SK-N-SH (cell line): ENCODE measurements at regions not wholly inside any gene's neighbourhood (a gene's known extent, or its start where the extent isn't known, plus 50 kb on each side); places are given as distances from the start of the nearest gene placed in this dataset.

Source experiments
- CTCF ChIA-PET: fragments of 300-600, 350-600 bp; formaldehyde crosslinking; extraction: SDS; loops from one replicate; lab custom pipeline; 2021; lab: Yijun Ruan, JAX
- POLR2A ChIA-PET: fragments of 350-600 bp; sonication (Branson Sonifier 250); formaldehyde crosslinking; extraction: SDS; loops from one replicate; lab custom pipeline; 2020; ENCODE audit warnings: antibody characterized with exemption, inconsistent platforms; lab: Yijun Ruan, JAX
- DNase-seq: peaks from one replicate; pipeline ENCODE4 v3.0.0; 2012
- H2AFZ ChIP-seq: fragments of 200-600 bp; sonication (generic); 2 replicates; pipeline ENCODE4 v1.8.1; 2016; ENCODE audit warnings: antibody characterized with exemption, mild to moderate bottlenecking, low read depth
- H3F3A ChIP-seq: fragments of 200-600 bp; sonication (generic); replicated peaks from 2 replicates; pipeline ENCODE3; 2016; ENCODE audit warnings: antibody characterized with exemption, mild to moderate bottlenecking; ENCODE audit not compliant: insufficient read depth
- H3K27ac ChIP-seq, 2 experiments: fragments of 200-500 bp in 1 of 2; fragments of 200-600 bp in 1 of 2; sonication (Bioruptor generic) in 1 of 2; sonication (generic), shearing (Covaris generic) in 1 of 2; 2 replicates each; pipeline versions ENCODE4 v1.5.1 to v1.6.1; 2014 to 2016; ENCODE audit warnings: low read depth in 2 of 2, inconsistent platforms in 1 of 2, low read length in 1 of 2, mild to moderate bottlenecking in 1 of 2, mixed read lengths in 1 of 2
- H3K27me3 ChIP-seq: fragments of 200-600 bp; sonication (generic), shearing (Covaris generic); 2 replicates; pipeline ENCODE4 v1.6.1; 2016; ENCODE audit warnings: mixed run types; ENCODE audit not compliant: insufficient read depth
- H3K36me3 ChIP-seq, 2 experiments: fragments of 200-500 bp in 1 of 2; fragments of 200-600 bp in 1 of 2; sonication (Bioruptor generic) in 1 of 2; sonication (generic) in 1 of 2; replicated peaks in 1 of 2; 2 replicates each; pipeline versions ENCODE3 to v1.5.1; 2014 to 2016; ENCODE audit warnings: low read length in 1 of 2, mild to moderate bottlenecking in 1 of 2; ENCODE audit not compliant: insufficient read depth in 2 of 2, control insufficient read depth in 1 of 2
- H3K4me1 ChIP-seq, 2 experiments: fragments of 200-500 bp in 1 of 2; fragments of 200-600 bp in 1 of 2; sonication (Bioruptor generic) in 1 of 2; sonication (generic), shearing (Covaris generic) in 1 of 2; 2 replicates each; pipeline versions ENCODE4 v1.5.1 to v1.6.1; 2014 to 2016; ENCODE audit warnings: low read depth in 1 of 2, low read length in 1 of 2, mixed run types in 1 of 2; ENCODE audit not compliant: insufficient read depth in 2 of 2, control insufficient read depth in 1 of 2
- H3K4me2 ChIP-seq: fragments of 200-600 bp; sonication (generic), shearing (Covaris generic); 2 replicates; pipeline ENCODE4 v1.6.1; 2017; ENCODE audit warnings: mixed run types
- H3K4me3 ChIP-seq, 2 experiments: fragments of 200-500 bp in 1 of 2; fragments of 200-600 bp in 1 of 2; sonication (Bioruptor generic) in 1 of 2; sonication (generic), shearing (Covaris generic) in 1 of 2; 2 replicates each; pipeline versions ENCODE4 v1.5.1 to v1.8.1; 2014 to 2016; ENCODE audit warnings: low read depth in 2 of 2, inconsistent platforms in 1 of 2, low read length in 1 of 2, mild to moderate bottlenecking in 1 of 2, mixed read lengths in 1 of 2, moderate library complexity in 1 of 2
- H3K79me2 ChIP-seq: fragments of 200-600 bp; sonication (generic); 2 replicates; pipeline ENCODE4 v1.8.1; 2017; ENCODE audit warnings: mild to moderate bottlenecking; ENCODE audit not compliant: insufficient read depth
- H3K9ac ChIP-seq: fragments of 200-600 bp; sonication (generic); 2 replicates; pipeline ENCODE4 v1.6.1; 2017; ENCODE audit warnings: mixed run types
- H3K9me2 ChIP-seq: fragments of 200-600 bp; sonication (generic); 2 replicates; pipeline ENCODE4 v1.6.1; 2017; ENCODE audit warnings: mixed run types
- H3K9me3 ChIP-seq: fragments of 200-600 bp; sonication (generic); 2 replicates; pipeline ENCODE4 v1.6.1; 2017; ENCODE audit warnings: mixed run types, mild to moderate bottlenecking, moderate library complexity
- H4K20me1 ChIP-seq: fragments of 200-600 bp; sonication (generic); 2 replicates; pipeline ENCODE4 v1.6.1; 2017; ENCODE audit warnings: mild to moderate bottlenecking, mixed run types; ENCODE audit not compliant: insufficient read depth
- CHD2 ChIP-seq: fragments of 150-350 bp; IDR thresholded peaks from 2 replicates; pipeline ENCODE4 v1.6.1; 2018; ENCODE audit warnings: low read length; ENCODE audit not compliant: partially characterized antibody
- ELF1 ChIP-seq: IDR thresholded peaks from 2 replicates; pipeline ENCODE4 v1.4.0; 2012
- EZH2phosphoT487 ChIP-seq: fragments of 200-600 bp; sonication (generic); IDR thresholded peaks from 2 replicates; pipeline ENCODE4 v1.6.1; 2017; ENCODE audit warnings: low read depth, mixed run types, mild to moderate bottlenecking, antibody characterized with exemption, moderate library complexity, borderline replicate concordance
- FOXM1 ChIP-seq: IDR thresholded peaks from 2 replicates; pipeline ENCODE4 v1.4.0; 2012; ENCODE audit warnings: low read depth, mild to moderate bottlenecking
- GABPA ChIP-seq: IDR thresholded peaks from 2 replicates; pipeline ENCODE4 v1.4.0; 2012; ENCODE audit warnings: low read depth, mild to moderate bottlenecking
- GATA2 ChIP-seq: sonication (generic); formaldehyde crosslinking; IDR thresholded peaks from 2 replicates; pipeline ENCODE4 v1.5.0; 2020; ENCODE audit warnings: mild to moderate bottlenecking, missing genetic modification reagents
- IRF3 ChIP-seq: fragments of 150-350 bp; IDR thresholded peaks from 2 replicates; pipeline ENCODE4 v1.6.1; 2016; ENCODE audit warnings: mild to moderate bottlenecking, low read depth, low read length
- JUND ChIP-seq: IDR thresholded peaks from 2 replicates; pipeline ENCODE4 v1.4.0; 2012
- MEF2A ChIP-seq: IDR thresholded peaks from 2 replicates; pipeline ENCODE4 v1.4.0; 2012; ENCODE audit warnings: low read depth, borderline replicate concordance
- MXI1 ChIP-seq: IDR thresholded peaks from 2 replicates; pipeline ENCODE4 v1.6.1; 2012; ENCODE audit warnings: mild to moderate bottlenecking, low read depth, low read length, improper control_type of control experiment
- NFIC ChIP-seq: IDR thresholded peaks from 2 replicates; pipeline ENCODE4 v1.4.0; 2012; ENCODE audit warnings: borderline replicate concordance
- NRF1 ChIP-seq: IDR thresholded peaks from 2 replicates; pipeline ENCODE4 v1.6.1; 2012; ENCODE audit warnings: low read depth, mild to moderate bottlenecking, low read length
- RAD21 ChIP-seq: IDR thresholded peaks from 2 replicates; pipeline ENCODE4 v1.6.1; 2012; ENCODE audit warnings: mild to moderate bottlenecking, low read length
- SMC3 ChIP-seq: IDR thresholded peaks from 2 replicates; pipeline ENCODE4 v1.6.1; 2012; ENCODE audit warnings: low read depth, low read length, improper control_type of control experiment
- TCF12 ChIP-seq: IDR thresholded peaks from 2 replicates; pipeline ENCODE4 v1.4.0; 2012
- TEAD4 ChIP-seq: IDR thresholded peaks from 2 replicates; pipeline ENCODE4 v1.4.0; 2012; ENCODE audit warnings: mild to moderate bottlenecking, borderline replicate concordance; ENCODE audit not compliant: insufficient read depth
- YY1 ChIP-seq: IDR thresholded peaks from 2 replicates; pipeline ENCODE4 v1.4.0; 2012; ENCODE audit warnings: low read depth, mild to moderate bottlenecking
- WGBS: methylation state at CpG from one replicate; pipeline ENCODE4 v1.1.6; 2017; ENCODE audit warnings: low lambda C conversion rate; 5-methylcytosine and 5-hydroxymethylcytosine counted together
- TF ChIP-seq, protein P1 (sequence below): IDR thresholded peaks from 2 replicates; pipeline ENCODE4 v1.4.0; 2012; ENCODE audit warnings: low read depth
- TF ChIP-seq, protein P2 (sequence below): IDR thresholded peaks from 2 replicates; pipeline ENCODE4 v1.4.0; 2012; ENCODE audit warnings: low read depth, borderline replicate concordance
- TF ChIP-seq, protein P3 (sequence below): fragments of 200-600 bp; sonication (generic); IDR thresholded peaks from 2 replicates; pipeline ENCODE4 v1.6.1; 2017; ENCODE audit warnings: antibody characterized with exemption, mild to moderate bottlenecking, moderate library complexity

- Histone ChIP-seq H3K4me3 (no peak overlapping the region), H3K36me3 (no peaks in the 10 kb centered on the region), H3K27me3 (no peaks in the 10 kb centered on the region; the same call in 1 of the 2 replicates), H3K4me1 (no peaks in the 10 kb centered on the region), H3K9me3 (no peaks in the 10 kb centered on the region), H3K9me2 (no peaks in the 10 kb centered on the region), H4K20me1 (no peaks in the 10 kb centered on the region), H3K9ac (no peak overlapping the region), H3K27ac (no peak overlapping the region), H3K79me2 (no peaks in the 10 kb centered on the region), H2AFZ (no peak overlapping the region), H3K4me2 (no peak overlapping the region), H3F3A (no peaks in the 10 kb centered on the region)
- TF ChIP-seq TCF12 (no peak), JUND (no peak), YY1 (no peak), GABPA (no peak), MXI1 (no peak), NRF1 (no peak), IRF3 (no peak), FOXM1 (no peak), EZH2phosphoT487 (no peak), NFIC (no peak), SMC3 (no peak), RAD21 (no peak), TEAD4 (no peak), GATA2 (CRISPR knock-in tag) (no peak), CHD2 (no peak), ELF1 (no peak), MEF2A (no peak)
- TF ChIP-seq, protein P1, sequence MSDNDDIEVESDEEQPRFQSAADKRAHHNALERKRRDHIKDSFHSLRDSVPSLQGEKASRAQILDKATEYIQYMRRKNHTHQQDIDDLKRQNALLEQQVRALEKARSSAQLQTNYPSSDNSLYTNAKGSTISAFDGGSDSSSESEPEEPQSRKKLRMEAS, result no peak
- TF ChIP-seq, protein P2, sequence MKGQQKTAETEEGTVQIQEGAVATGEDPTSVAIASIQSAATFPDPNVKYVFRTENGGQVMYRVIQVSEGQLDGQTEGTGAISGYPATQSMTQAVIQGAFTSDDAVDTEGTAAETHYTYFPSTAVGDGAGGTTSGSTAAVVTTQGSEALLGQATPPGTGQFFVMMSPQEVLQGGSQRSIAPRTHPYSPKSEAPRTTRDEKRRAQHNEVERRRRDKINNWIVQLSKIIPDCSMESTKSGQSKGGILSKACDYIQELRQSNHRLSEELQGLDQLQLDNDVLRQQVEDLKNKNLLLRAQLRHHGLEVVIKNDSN, result no peak
- TF ChIP-seq, protein P3, sequence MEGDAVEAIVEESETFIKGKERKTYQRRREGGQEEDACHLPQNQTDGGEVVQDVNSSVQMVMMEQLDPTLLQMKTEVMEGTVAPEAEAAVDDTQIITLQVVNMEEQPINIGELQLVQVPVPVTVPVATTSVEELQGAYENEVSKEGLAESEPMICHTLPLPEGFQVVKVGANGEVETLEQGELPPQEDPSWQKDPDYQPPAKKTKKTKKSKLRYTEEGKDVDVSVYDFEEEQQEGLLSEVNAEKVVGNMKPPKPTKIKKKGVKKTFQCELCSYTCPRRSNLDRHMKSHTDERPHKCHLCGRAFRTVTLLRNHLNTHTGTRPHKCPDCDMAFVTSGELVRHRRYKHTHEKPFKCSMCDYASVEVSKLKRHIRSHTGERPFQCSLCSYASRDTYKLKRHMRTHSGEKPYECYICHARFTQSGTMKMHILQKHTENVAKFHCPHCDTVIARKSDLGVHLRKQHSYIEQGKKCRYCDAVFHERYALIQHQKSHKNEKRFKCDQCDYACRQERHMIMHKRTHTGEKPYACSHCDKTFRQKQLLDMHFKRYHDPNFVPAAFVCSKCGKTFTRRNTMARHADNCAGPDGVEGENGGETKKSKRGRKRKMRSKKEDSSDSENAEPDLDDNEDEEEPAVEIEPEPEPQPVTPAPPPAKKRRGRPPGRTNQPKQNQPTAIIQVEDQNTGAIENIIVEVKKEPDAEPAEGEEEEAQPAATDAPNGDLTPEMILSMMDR, result no peak
- DNase-seq, result no peak
- ChIA-PET CTCF (interaction anchor here (0.9 kb wide), 1 partner anchor 51 kb away, joined by 3 read pairs; no protein-coding TSS in a partner anchor), POLR2A (interaction anchor here (0.6 kb wide), 1 partner anchor 850 kb away, joined by 3 read pairs; no protein-coding TSS in a partner anchor)
- WGBS, result 70% methylated on average over 4 of the region's 4 CpGs
These were observed 155.8 kb upstream of the RHOBTB1 start for GRCh38 chr10:61099756-61100155.
